HEK293 (cell line): ENCODE measurements at regions not wholly inside any gene's neighbourhood (a gene's known extent, or its start where the extent isn't known, plus 50 kb on each side); places are given as distances from the start of the nearest gene placed in this dataset.

ENCODE experiments used
- CTCF ChIP-seq: fragments of 450-650 bp; formaldehyde crosslinking; IDR thresholded peaks from 2 replicates; pipeline ENCODE4 v1.5.1; 2016; ENCODE audit warnings: missing biosample characterization, missing genetic modification characterization
- FEZF1 ChIP-seq: fragments of 450-650 bp; formaldehyde crosslinking; IDR thresholded peaks from 2 replicates; pipeline ENCODE4 v1.5.1; 2016; ENCODE audit warnings: missing biosample characterization, missing genetic modification characterization
- PATZ1 ChIP-seq: fragments of 450-650 bp; formaldehyde crosslinking; IDR thresholded peaks from 2 replicates; pipeline ENCODE4 v1.5.1; 2016; ENCODE audit warnings: missing biosample characterization, missing genetic modification characterization
- REST ChIP-seq: fragments of 450-650 bp; formaldehyde crosslinking; IDR thresholded peaks from 2 replicates; pipeline ENCODE4 v1.5.1; 2016; ENCODE audit warnings: missing biosample characterization, missing genetic modification characterization
- SETDB1 ChIP-seq: IDR thresholded peaks from one replicate; pipeline ENCODE4 v1.6.1; 2017; ENCODE audit warnings: mild to moderate bottlenecking, low read length, moderate library complexity, mixed read lengths; ENCODE audit not compliant: insufficient read length
- YY1 ChIP-seq: fragments of 450-650 bp; formaldehyde crosslinking; IDR thresholded peaks from 2 replicates; pipeline ENCODE4 v1.5.1; 2018; ENCODE audit warnings: missing biosample characterization, missing genetic modification characterization
- ZBTB26 ChIP-seq: fragments of 450-650 bp; formaldehyde crosslinking; optimal IDR thresholded peaks from 2 replicates; pipeline ENCODE3; 2016; ENCODE audit warnings: missing biosample characterization, mild to moderate bottlenecking, missing genetic modification characterization
- ZNF121 ChIP-seq: fragments of 450-650 bp; formaldehyde crosslinking; IDR thresholded peaks from 2 replicates; pipeline ENCODE4 v1.5.1; 2016; ENCODE audit warnings: missing biosample characterization, missing genetic modification characterization
- ZNF274 ChIP-seq, 2 experiments: fragments of 200-500 bp in 1 of 2; fragments of 450-650 bp in 1 of 2; sonication (Bioruptor generic) in 1 of 2; formaldehyde crosslinking in 1 of 2; IDR thresholded peaks; 2 replicates each; pipeline versions ENCODE4 v1.5.1 to v1.6.1; 2014 to 2016; ENCODE audit warnings: borderline replicate concordance in 1 of 2, inconsistent platforms in 1 of 2, low read length in 1 of 2, missing biosample characterization in 1 of 2, missing genetic modification characterization in 1 of 2
- ZNF416 ChIP-seq: fragments of 450-650 bp; formaldehyde crosslinking; IDR thresholded peaks from 2 replicates; pipeline ENCODE4 v1.5.1; 2016; ENCODE audit warnings: missing biosample characterization, missing genetic modification characterization
- ZNF530 ChIP-seq: fragments of 450-650 bp; formaldehyde crosslinking; IDR thresholded peaks from 2 replicates; pipeline ENCODE4 v1.5.1; 2016; ENCODE audit warnings: low read depth, missing biosample characterization, missing genetic modification characterization
- ZNF660 ChIP-seq: fragments of 450-650 bp; IDR thresholded peaks from 2 replicates; pipeline ENCODE4 v1.5.1; 2018; ENCODE audit warnings: missing biosample characterization, mild to moderate bottlenecking, missing genetic modification characterization

- TF ChIP-seq CTCF (tag by site-specific recombination) (no peak), YY1 (tag by site-specific recombination) (no peak), ZBTB26 (tag by site-specific recombination) (no peak), ZNF416 (no peak), ZNF660 (tag by site-specific recombination) (no peak), ZNF530 (tag by site-specific recombination) (no peak), FEZF1 (tag by site-specific recombination) (no peak), PATZ1 (tag by site-specific recombination) (no peak), SETDB1 (no peak), REST (tag by site-specific recombination) (no peak), ZNF121 (tag by site-specific recombination) (no peak), ZNF274 (IDR thresholded peaks at IDR 0.05; ENCODE audit: low read length) (no peak), ZNF274 (tag by site-specific recombination; IDR thresholded peaks at IDR 0.05; ENCODE audit: borderline replicate concordance) (no peak)
Observed at GRCh38 chr16:80287674-80288073, 253.1 kb upstream of the DYNLRB2 start.
